ENCODE measurements at regions not wholly inside any gene's neighbourhood (a gene's known extent, or its start where the extent isn't known, plus 50 kb on each side); places are given as distances from the start of the nearest gene placed in this dataset.
"Not testable (repeated sequence)": the region's sequence is repeated elsewhere in the genome, so short reads cannot be mapped to it uniquely, and the experiment has no call there.

DNA sequence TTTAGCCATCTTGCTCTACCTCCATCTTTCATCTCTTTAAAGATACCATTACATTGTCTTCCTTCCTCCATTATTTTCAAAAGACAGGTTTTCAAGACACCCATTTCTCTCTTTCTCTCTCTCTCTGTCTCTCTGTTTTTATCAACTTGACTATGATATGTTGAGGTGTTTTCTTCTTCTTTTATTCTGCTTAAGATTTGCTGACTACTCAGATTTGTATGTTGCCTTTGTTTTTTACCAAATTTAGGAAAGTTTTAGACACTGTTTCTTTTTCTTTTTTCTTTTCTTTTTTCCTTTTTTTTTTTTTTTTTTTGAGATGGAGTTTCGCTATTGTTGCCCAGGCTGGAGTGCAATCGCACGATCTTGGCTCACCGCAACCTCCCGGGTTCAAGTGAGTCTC lies 647.5 kb upstream of the VRK2 start:
- TF ChIP-seq MYC (IDR thresholded peaks at IDR 0.05; ENCODE audit: low read depth, low read length): no peak
- TF ChIP-seq POLR2A (IDR thresholded peaks at IDR 0.05; ENCODE audit: extremely low read depth, insufficient read length): no peak
- no peak for TF ChIP-seq CTCF (IDR thresholded peaks at IDR 0.05; ENCODE audit: low read depth, low read length)
- no peak for TF ChIP-seq MAX (IDR thresholded peaks at IDR 0.05; ENCODE audit: low read depth, low read length)
- no peak for DNase-seq (ENCODE audit: low read depth)
- no peak overlapping the region for H3K4me3 ChIP-seq (ENCODE audit: low read depth, low read length)

DNA sequence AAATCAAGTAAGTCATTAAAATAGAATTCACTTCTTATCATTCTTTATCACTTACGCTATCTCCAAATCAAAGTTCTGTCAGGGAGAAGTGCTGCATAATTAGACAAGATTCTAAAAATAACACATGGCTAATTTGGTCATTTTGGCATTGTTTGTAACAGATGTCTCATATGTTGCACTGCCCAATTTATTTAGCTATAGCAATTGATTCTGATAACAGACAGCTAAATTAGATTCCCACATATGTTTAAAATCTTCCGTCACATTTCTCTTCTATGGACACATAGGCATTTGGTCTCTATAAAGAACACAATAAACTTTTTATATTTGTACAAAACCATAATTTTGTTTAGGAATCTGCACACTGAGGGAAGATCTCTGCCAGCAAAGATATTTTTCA lies 644.5 kb upstream of the VRK2 start:
- TF ChIP-seq MYC (IDR thresholded peaks at IDR 0.05; ENCODE audit: low read depth, low read length) (no peak), MAX (IDR thresholded peaks at IDR 0.05; ENCODE audit: low read depth, low read length) (no peak), POLR2A (IDR thresholded peaks at IDR 0.05; ENCODE audit: extremely low read depth, insufficient read length) (no peak), CTCF (IDR thresholded peaks at IDR 0.05; ENCODE audit: low read depth, low read length) (no peak)
- no peak for DNase-seq (ENCODE audit: low read depth)
- H3K4me3 ChIP-seq (ENCODE audit: low read depth, low read length): no peak overlapping the region

GRCh38 chr2:57402755-57403154 lies 643.9 kb upstream of the VRK2 start:
- TF ChIP-seq MYC (IDR thresholded peaks at IDR 0.05; ENCODE audit: low read depth, low read length): no peak
- TF ChIP-seq MAX (IDR thresholded peaks at IDR 0.05; ENCODE audit: low read depth, low read length): no peak
- no peak for TF ChIP-seq CTCF (IDR thresholded peaks at IDR 0.05; ENCODE audit: low read depth, low read length)
- TF ChIP-seq POLR2A (IDR thresholded peaks at IDR 0.05; ENCODE audit: extremely low read depth, insufficient read length): no peak
- H3K4me3 ChIP-seq (ENCODE audit: low read depth, low read length): no peak overlapping the region
- no peak for DNase-seq (ENCODE audit: low read depth)

DNA sequence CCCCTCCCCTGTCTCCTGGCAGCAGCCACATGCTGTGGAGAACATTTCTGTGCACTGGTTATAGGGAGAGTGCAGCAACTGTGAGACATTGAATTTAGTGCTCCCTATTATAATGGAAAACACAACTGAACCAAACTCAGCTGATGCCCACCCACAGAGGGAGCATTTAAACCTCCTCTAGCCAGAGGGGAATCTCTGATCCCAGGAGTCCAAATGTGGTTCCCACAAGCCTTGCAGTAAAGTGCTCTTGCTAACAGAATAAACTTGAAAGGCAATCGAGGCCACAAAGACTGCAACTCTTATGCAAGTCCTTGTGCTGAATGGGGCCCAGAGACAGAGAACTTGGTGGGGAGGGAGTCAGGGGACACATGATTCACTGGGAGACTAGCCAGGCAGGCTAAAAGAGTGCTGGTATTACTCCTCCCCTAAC lies 638.8 kb upstream of the VRK2 start:
- DNase-seq (ENCODE audit: low read depth): peak; percentile 30
- TF ChIP-seq POLR2A (IDR thresholded peaks at IDR 0.05; ENCODE audit: extremely low read depth, insufficient read length) (no peak), MAX (IDR thresholded peaks at IDR 0.05; ENCODE audit: low read depth, low read length) (no peak), CTCF (IDR thresholded peaks at IDR 0.05; ENCODE audit: low read depth, low read length) (no peak), MYC (IDR thresholded peaks at IDR 0.05; ENCODE audit: low read depth, low read length) (no peak)
- no peak overlapping the region for H3K4me3 ChIP-seq (ENCODE audit: low read depth, low read length)

- no peak for TF ChIP-seq MYC (IDR thresholded peaks at IDR 0.05; ENCODE audit: low read depth, low read length)
- TF ChIP-seq CTCF (IDR thresholded peaks at IDR 0.05; ENCODE audit: low read depth, low read length): no peak
- TF ChIP-seq POLR2A (IDR thresholded peaks at IDR 0.05; ENCODE audit: extremely low read depth, insufficient read length): no peak
- no peak for TF ChIP-seq MAX (IDR thresholded peaks at IDR 0.05; ENCODE audit: low read depth, low read length)
- peak; percentile 34 for DNase-seq (ENCODE audit: low read depth)
- no peak overlapping the region for H3K4me3 ChIP-seq (ENCODE audit: low read depth, low read length)
These were observed 638.0 kb upstream of the VRK2 start for GRCh38 chr2:57408587-57408986.

DNA sequence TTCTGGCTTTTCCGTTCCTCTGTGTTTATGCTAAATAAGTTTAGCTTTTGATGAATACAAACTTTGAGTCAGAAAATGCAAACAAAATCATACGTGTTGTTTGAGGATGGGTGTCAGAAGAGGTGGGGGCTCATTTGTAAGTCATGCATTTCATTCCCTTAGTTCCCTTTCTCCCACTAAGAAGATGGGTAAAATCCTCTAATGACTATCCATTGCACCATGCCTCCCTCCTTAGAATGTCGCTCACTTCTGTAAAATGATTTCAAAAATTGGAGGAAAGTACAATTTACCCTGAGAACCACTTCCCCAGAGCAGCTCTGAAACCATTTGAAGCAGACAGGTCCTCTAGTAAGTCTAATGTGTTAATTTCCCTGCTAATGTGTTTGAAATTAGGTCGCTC lies 629.6 kb upstream of the VRK2 start:
- no peak for TF ChIP-seq MAX (IDR thresholded peaks at IDR 0.05; ENCODE audit: low read depth, low read length)
- no peak for TF ChIP-seq CTCF (IDR thresholded peaks at IDR 0.05; ENCODE audit: low read depth, low read length)
- no peak for TF ChIP-seq MYC (IDR thresholded peaks at IDR 0.05; ENCODE audit: low read depth, low read length)
- no peak for TF ChIP-seq POLR2A (IDR thresholded peaks at IDR 0.05; ENCODE audit: extremely low read depth, insufficient read length)
- H3K4me3 ChIP-seq (ENCODE audit: low read depth, low read length): no peak overlapping the region
- no peak for DNase-seq (ENCODE audit: low read depth)

DNA sequence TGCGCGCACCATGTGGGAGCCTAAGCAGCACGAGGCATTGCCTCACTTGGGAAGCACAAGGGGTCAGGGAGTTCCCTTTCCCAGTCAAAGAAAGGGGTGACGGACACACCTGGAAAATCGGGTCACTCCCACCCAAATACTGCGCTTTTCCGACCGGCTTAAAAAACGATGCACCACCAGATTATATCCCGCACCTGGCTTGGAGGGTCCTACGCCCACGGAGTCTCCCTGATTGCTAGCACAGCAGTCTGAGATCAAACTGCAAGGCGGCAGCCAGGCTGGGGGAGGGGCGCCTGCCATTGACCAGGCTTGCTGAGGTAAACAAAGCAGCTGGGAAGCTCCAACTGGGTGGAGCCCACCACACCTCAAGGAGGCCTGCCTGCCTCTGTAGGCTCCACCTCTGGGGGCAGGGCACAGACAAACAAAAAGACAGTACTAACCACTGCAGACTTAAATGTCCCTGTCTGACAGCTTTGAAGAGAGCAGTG lies 627.7 kb upstream of the VRK2 start:
- H3K4me3 ChIP-seq (ENCODE audit: low read depth, low read length); DNase-seq (ENCODE audit: low read depth): not testable (repeated sequence)

All from NB4 (cell line).